Ishikawa (cell line): ENCODE measurements at regions not wholly inside any gene's neighbourhood (a gene's known extent, or its start where the extent isn't known, plus 50 kb on each side); places are given as distances from the start of the nearest gene placed in this dataset.

Experiments
- CEBPB ChIP-seq: IDR thresholded peaks from 2 replicates; pipeline ENCODE4 v1.6.1; 2012
- CREB1 ChIP-seq: IDR thresholded peaks from 2 replicates; pipeline ENCODE4 v1.6.1; 2012; ENCODE audit warnings: low read depth
- EP300 ChIP-seq: IDR thresholded peaks from 2 replicates; pipeline ENCODE4 v1.6.1; 2012; ENCODE audit warnings: borderline replicate concordance
- FOXM1 ChIP-seq: IDR thresholded peaks from 2 replicates; pipeline ENCODE4 v1.6.1; 2012; ENCODE audit warnings: low read depth, borderline replicate concordance
- MAX ChIP-seq: IDR thresholded peaks from 2 replicates; pipeline ENCODE4 v1.6.1; 2012
- NFIC ChIP-seq: IDR thresholded peaks from 2 replicates; pipeline ENCODE4 v1.6.1; 2012
- REST ChIP-seq: IDR thresholded peaks from 2 replicates; pipeline ENCODE4 v1.6.1; 2012; ENCODE audit warnings: low read depth, mild to moderate bottlenecking
- TAF1 ChIP-seq: IDR thresholded peaks from 2 replicates; pipeline ENCODE4 v1.6.1; 2012; ENCODE audit warnings: low read depth, mild to moderate bottlenecking
- TCF12 ChIP-seq: IDR thresholded peaks from 2 replicates; pipeline ENCODE4 v1.6.1; 2012; ENCODE audit warnings: low read depth
- TEAD4 ChIP-seq: IDR thresholded peaks from 2 replicates; pipeline ENCODE4 v1.6.1; 2012
- USF1 ChIP-seq: IDR thresholded peaks from 2 replicates; pipeline ENCODE4 v1.6.1; 2012
- YY1 ChIP-seq: IDR thresholded peaks from 2 replicates; pipeline ENCODE4 v1.6.1; 2012; ENCODE audit warnings: low read depth

GRCh38 chr18:41751161-41751560, 203.9 kb upstream of the PIK3C3 start:
- TF ChIP-seq EP300 (no peak), NFIC (no peak), CREB1 (no peak), REST (no peak), FOXM1 (no peak), TAF1 (no peak), MAX (no peak), TCF12 (no peak), CEBPB (no peak), YY1 (no peak), USF1 (no peak), TEAD4 (no peak)
